Fibroblast of lung (primary cell): ENCODE measurements at regions not wholly inside any gene's neighbourhood (a gene's known extent, or its start where the extent isn't known, plus 50 kb on each side); places are given as distances from the start of the nearest gene placed in this dataset.
A peak's percentile ranks its signal among the peaks of the same experiment; 100 is the strongest.

Experiments
- DNase-seq, 2 donors: peaks; one replicate each; pipeline versions ENCODE4 v3.0.0 to v3.0.0-alpha.2; 2010; ENCODE audit warnings: low read depth in 2 of 2
- H2AFZ ChIP-seq: 2 replicates; pipeline ENCODE4 v1.5.1; 2012; ENCODE audit warnings: low read length, control low read depth, inconsistent platforms
- H3K27ac ChIP-seq: 2 replicates; pipeline ENCODE4 v1.5.1; 2011; ENCODE audit warnings: low read length, control low read depth; ENCODE audit not compliant: insufficient read depth
- H3K27me3 ChIP-seq: 2 replicates; pipeline ENCODE4 v1.5.1; 2011; ENCODE audit warnings: mild to moderate bottlenecking, low read length; ENCODE audit not compliant: control insufficient read depth, insufficient read depth
- H3K36me3 ChIP-seq: 2 replicates; pipeline ENCODE4 v1.5.1; 2011; ENCODE audit warnings: low read length; ENCODE audit not compliant: control insufficient read depth, insufficient read depth
- H3K4me1 ChIP-seq: 2 replicates; pipeline ENCODE4 v1.5.1; 2011; ENCODE audit warnings: low read length; ENCODE audit not compliant: control insufficient read depth, insufficient read depth; ENCODE audit errors: extremely low read depth
- H3K4me2 ChIP-seq: 2 replicates; pipeline ENCODE4 v1.5.1; 2011; ENCODE audit warnings: low read length, control low read depth; ENCODE audit not compliant: insufficient read depth; ENCODE audit errors: extremely low read depth
- H3K4me3 ChIP-seq, 4 experiments: fragments of 200-600 bp in 1 of 4; sonication (generic) in 1 of 4; replicated peaks in 1 of 4; 2 replicates each; pipeline ENCODE4 v1.5.1; 2011 to 2016; ENCODE audit warnings: low read length in 4 of 4, low read depth in 3 of 4, mild to moderate bottlenecking in 3 of 4, control low read depth in 2 of 4, inconsistent platforms in 1 of 4, mixed read lengths in 1 of 4; ENCODE audit not compliant: insufficient read depth in 1 of 4; ENCODE audit errors: control extremely low read depth in 1 of 4
- H3K79me2 ChIP-seq: 2 replicates; pipeline ENCODE4 v1.5.1; 2012; ENCODE audit warnings: mild to moderate bottlenecking, low read length, inconsistent platforms; ENCODE audit not compliant: control insufficient read depth, insufficient read depth
- H3K9ac ChIP-seq: 2 replicates; pipeline ENCODE4 v1.5.1; 2011; ENCODE audit warnings: mild to moderate bottlenecking, low read length, control low read depth; ENCODE audit not compliant: insufficient read depth
- H3K9me3 ChIP-seq: 2 replicates; pipeline ENCODE4 v1.5.1; 2012; ENCODE audit warnings: low read depth, low read length; ENCODE audit not compliant: control insufficient read depth, insufficient read depth
- H4K20me1 ChIP-seq: 2 replicates; pipeline ENCODE4 v1.5.1; 2011; ENCODE audit warnings: low read length; ENCODE audit not compliant: control insufficient read depth, insufficient read depth; ENCODE audit errors: extremely low read depth
- CTCF ChIP-seq, 2 donors: IDR thresholded peaks in 1 of 2; conservative IDR thresholded peaks in 1 of 2; 1 replicate in 1 of 2; 2 replicates in 1 of 2; pipeline ENCODE4 v1.5.1; 2011 to 2012; ENCODE audit warnings: low read length in 2 of 2, control low read depth in 1 of 2, inconsistent platforms in 1 of 2, low read depth in 1 of 2, mild to moderate bottlenecking in 1 of 2
- EZH2 ChIP-seq: IDR thresholded peaks from 2 replicates; pipeline ENCODE4 v1.5.1; 2012; ENCODE audit warnings: low read length, control low read depth, mild to moderate bottlenecking; ENCODE audit errors: missing control alignments

- H3K4me2 ChIP-seq: no peak overlapping the region
- H4K20me1 ChIP-seq: no peaks in the 10 kb centered on the region
- peak in 1 of 2 donors; percentile 21 for DNase-seq
- no peaks in the 10 kb centered on the region for H3K9me3 ChIP-seq
- no peak overlapping the region for H3K27ac ChIP-seq
- no peak overlapping the region for H3K9ac ChIP-seq
- no peaks in the 10 kb centered on the region for H3K4me1 ChIP-seq
- H3K79me2 ChIP-seq: no peaks in the 10 kb centered on the region
- no peaks in the 10 kb centered on the region for H3K27me3 ChIP-seq
- no peak overlapping the region for H3K4me3 ChIP-seq
- H3K36me3 ChIP-seq: no peaks in the 10 kb centered on the region
- H2AFZ ChIP-seq: no peak overlapping the region
- no peak for TF ChIP-seq EZH2
- TF ChIP-seq CTCF (conservative IDR thresholded peaks at IDR 0.05 in 1 of 2, IDR thresholded peaks at IDR 0.05 in 1 of 2; ENCODE audit: low read depth in 1 of 2, low read length in 2 of 2): no peak
Observed at GRCh38 chr4:123291329-123291728, 105.3 kb upstream of the SPRY1 start.

DNA sequence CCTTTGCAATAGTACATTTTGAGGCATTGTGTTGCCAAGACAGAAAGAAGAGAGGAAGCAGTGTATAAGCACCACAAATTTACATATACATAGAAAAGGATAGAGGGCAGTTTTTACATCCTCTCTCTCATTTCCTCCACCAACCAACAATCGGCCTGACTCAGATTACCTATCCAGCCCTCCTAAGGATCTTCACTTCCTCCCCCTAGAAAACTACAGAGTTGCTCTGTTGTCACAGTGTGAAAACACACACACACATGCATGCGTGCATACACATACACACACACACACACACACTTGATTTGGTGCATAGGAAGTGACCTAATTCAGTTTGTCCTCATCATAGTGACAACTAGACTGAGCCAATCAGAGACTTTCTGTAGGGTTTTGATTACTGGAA is 98.8 kb upstream of the SPRY1 start:
- no peak overlapping the region for H3K27ac ChIP-seq
- H3K9me3 ChIP-seq: no peaks in the 10 kb centered on the region
- no peak overlapping the region for H3K9ac ChIP-seq
- H3K36me3 ChIP-seq: no peaks in the 10 kb centered on the region
- no peaks in the 10 kb centered on the region for H3K79me2 ChIP-seq
- no peak for TF ChIP-seq EZH2
- TF ChIP-seq CTCF (conservative IDR thresholded peaks at IDR 0.05 in 1 of 2, IDR thresholded peaks at IDR 0.05 in 1 of 2; ENCODE audit: low read depth in 1 of 2, low read length in 2 of 2): no peak
- no peaks in the 10 kb centered on the region for H4K20me1 ChIP-seq
- no peaks in the 10 kb centered on the region for H3K4me1 ChIP-seq
- H3K4me3 ChIP-seq: no peak overlapping the region
- no peak overlapping the region for H3K4me2 ChIP-seq
- DNase-seq: no peak
- no peaks in the 10 kb centered on the region for H3K27me3 ChIP-seq
- no peak overlapping the region for H2AFZ ChIP-seq

- Histone ChIP-seq H3K27me3 (no peaks in the 10 kb centered on the region), H3K9me3 (no peaks in the 10 kb centered on the region), H3K4me3 (no peak overlapping the region), H4K20me1 (no peaks in the 10 kb centered on the region), H2AFZ (no peak overlapping the region), H3K27ac (no peak overlapping the region), H3K9ac (no peak overlapping the region), H3K4me2 (no peak overlapping the region), H3K79me2 (no peaks in the 10 kb centered on the region), H3K36me3 (no peaks in the 10 kb centered on the region), H3K4me1 (no peaks in the 10 kb centered on the region)
- DNase-seq: no peak
- TF ChIP-seq EZH2: no peak
- TF ChIP-seq CTCF (conservative IDR thresholded peaks at IDR 0.05 in 1 of 2, IDR thresholded peaks at IDR 0.05 in 1 of 2; ENCODE audit: low read depth in 1 of 2, low read length in 2 of 2): no peak
Observed at GRCh38 chr4:123298261-123298660, 98.3 kb upstream of the SPRY1 start.
